T-helper 2 cell treated with Interferon-gamma antibody and Interleukin-4, amounts not matched to agents 100 ng/mL and 5 ng/mL, for 36 hours (primary cell): ENCODE measurements at regions not wholly inside any gene's neighbourhood (a gene's known extent, or its start where the extent isn't known, plus 50 kb on each side); places are given as distances from the start of the nearest gene placed in this dataset.

Source experiments
- intact Hi-C: fragments of 100-400 bp; cut with micrococcal nuclease; formaldehyde crosslinking; loops from one replicate; pipeline ENCODE4 v1.15.1; 2023

DNA sequence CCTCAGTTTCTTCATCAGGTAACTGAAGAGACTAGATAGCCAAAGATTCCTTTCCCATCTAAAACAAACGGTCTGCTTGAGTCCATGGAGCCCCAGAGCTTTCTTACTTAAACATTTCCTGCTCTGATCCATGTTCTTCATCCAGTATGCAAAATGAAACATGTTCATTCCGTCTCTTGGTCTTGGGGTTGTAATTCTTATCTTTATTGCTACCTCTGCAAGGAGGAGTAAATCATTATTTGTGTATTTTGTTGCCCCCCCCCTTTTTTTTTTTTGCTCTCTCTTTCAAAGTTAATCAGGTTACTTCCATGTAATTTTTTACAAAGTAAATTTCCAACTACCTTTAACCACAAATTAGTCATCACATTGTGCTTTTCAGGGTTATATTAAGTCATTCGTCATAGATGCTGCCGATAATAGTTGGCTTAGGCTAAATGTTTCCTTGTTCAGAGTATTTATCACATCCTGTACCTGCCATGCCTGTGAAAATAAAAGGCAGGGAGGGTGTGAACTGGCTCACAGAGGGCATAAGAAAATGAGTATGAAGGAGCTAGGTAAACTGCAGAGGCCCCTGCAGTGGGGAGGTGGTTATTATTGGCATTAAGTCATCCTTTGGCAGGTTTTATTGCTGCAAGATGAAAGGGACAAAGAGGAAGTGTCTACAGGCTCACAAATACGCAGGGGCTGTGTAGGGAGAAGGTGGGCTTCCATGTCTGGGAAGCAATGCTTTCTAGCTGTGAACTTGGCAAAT lies 76.7 kb upstream of the HS3ST1 start:
- intact Hi-C loops = loop anchor here (2.0 kb wide), 1 partner anchor 35 kb away; no protein-coding TSS in a partner anchor

DNA sequence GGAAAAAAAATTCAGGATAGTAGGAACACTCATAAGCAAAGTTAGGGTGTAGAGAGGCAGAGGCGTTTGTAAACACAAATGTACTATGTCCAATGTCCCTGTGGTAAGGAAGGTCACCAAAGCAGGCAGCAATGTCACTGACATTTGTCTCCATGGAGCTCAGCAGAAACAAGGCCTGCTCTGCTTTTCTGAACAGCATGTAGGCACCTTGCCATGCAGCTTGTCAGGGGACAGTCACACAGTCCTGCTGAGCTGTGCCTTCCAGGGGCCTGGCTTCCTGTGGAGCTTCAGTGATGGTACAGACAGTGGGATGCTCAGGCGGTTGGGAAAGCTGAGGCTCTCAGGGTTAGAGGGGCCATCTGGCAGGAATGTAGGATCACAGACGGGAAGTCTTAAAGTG lies 74.5 kb upstream of the HS3ST1 start:
- intact Hi-C loops = no loop called here

DNA sequence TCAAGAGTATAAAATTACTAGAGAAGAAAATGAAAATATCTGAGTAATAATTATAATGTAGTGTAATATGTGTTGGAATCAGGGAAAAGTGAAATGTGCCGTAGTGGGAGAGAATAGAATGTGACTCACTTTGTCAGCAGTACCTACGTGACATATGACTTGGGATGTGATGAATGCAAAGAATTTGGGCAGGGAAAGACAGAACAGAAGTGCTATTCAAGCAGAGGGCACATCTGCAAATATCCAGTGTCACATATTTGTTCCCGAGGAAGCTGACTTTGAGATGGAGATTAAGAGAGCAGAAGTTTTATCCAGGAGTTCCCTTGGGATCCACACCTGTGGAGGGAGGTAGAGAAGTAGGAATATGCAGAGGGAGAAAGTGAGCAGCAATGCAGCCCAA lies 69.3 kb upstream of the HS3ST1 start:
- intact Hi-C loops = no loop called here

DNA sequence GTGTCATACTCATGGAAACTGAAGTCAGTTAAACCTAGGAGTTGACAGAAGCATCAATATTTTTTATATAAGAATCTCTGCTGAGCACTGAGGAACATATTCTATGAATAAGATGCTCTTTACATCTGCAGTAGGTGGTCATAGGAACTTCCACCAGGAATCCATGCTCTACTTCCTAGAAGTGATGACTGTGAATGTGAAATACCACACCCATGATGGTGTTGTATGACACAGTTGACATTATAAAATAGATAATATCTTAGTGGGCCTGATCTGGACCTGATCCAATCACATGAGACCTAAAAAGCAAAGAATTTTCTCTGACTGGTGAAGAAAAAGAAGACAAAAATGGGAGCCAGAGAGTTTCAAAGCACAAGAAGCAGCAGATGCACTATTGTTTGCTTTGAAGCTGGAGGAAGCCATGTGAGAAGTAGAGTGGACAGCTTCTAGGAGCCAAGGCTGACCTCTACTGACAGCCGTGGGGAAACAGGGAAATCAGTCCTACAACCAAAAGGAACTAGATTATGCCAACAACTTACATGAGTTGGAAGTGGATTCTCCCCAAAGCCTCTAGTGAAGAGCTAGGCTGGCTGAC lies 68.6 kb upstream of the HS3ST1 start:
- intact Hi-C loops = no loop called here

DNA sequence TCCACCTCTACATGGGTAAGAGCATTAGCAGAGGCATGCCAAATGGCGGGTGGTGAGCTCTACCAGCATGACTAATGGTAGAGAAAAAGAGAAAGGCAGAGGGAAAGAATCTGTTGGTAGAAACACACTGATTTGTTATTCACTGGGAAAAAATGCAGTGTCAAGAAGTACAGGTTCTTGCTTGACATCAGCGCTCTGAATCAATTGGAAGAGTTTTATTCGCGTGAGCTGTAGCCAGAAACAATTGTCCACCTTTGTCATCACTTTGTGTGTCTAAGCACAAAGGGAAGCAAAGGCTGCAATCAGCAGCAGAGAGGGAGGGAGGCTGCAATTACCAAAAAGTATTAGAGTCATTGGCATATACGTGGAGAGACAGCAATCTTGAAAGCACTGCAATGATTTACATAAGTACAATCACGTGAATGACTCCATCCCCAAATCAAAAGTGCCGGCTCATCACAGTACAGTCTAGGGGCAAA lies 67.7 kb upstream of the HS3ST1 start:
- intact Hi-C loops = no loop called here

DNA sequence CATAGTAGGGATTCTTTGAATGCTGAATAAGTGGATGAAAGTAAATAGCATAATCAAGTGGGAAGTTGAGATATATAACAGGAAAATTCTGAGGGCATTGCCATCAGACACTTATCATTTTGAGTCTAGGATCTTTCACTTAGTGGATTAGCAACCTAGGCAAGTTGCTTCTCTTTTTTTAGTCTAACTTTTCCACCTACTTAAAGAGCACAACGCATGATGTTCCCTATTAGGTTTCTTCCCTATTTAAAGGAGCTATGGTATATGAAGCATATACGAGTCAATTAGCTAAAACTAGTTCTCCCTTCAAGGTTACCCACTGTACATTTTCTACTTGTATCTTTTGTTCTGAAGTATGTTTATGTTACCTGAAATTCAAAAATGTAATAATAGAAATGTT lies 67.1 kb upstream of the HS3ST1 start:
- intact Hi-C loops = no loop called here

DNA sequence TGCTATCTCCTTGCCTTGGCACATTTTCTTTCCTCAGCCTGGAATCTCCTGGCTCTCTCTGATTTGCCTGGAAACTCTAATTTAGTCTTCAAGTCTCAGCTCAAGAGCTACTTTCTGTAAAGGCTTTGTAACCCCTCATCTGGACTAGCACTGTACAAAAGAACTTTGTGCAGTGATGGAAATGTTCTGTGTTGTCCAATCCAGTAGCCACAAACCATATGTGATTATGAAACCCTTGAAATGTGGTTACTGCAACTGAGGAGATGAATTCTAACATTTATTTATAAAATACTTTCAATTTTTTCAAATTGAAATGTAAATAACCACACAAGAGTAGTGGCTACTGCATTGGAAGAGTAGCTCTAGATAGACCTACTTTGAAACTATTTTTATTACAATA lies 66.6 kb upstream of the HS3ST1 start:
- intact Hi-C loops = no loop called here

DNA sequence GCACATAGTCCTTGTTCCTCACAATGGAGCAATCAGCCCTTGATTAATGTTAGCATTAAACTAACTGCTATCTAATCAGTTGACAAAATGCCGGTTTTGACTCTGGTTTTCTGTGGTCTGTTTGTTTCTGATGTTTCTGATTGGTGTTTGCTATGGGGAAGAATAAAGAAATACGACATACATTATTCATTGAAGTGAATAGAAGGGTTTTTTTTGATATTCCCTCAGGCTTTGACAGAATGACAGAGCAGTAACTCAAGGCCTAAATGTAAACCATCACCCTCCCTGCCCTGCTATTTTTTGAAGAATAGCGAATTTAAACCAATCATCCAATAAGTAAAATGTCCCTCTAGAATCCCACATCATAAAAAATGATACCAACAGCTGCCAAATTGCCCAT lies 65.5 kb upstream of the HS3ST1 start:
- intact Hi-C loops = no loop called here

DNA sequence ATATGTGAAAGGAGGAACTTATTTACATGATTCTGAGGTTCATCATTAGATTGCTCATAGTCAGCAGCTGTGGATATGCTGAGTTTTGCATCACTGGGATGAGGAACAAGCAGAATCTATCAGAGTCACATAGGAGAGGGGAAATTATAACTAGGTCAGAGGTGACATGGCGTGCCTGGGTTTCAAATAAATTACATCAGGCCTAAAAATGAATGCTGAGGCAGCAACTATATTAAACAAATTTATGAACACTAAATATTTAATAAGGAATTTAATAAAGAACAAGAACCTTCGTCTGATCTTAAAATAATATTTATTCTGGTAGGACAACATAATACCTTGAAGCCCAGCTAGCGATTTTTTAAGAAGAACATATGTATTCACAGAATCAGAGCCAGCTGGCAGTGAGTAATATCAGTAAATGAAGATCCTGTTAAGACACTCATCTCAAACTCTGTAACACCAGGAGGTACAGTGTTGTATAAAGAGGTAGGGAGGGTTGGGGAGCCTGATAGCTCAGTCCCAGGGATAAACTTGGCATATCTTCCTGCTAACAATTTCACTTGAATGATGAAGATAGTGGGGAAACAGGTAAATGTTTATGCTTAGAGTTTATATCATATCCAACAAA lies 60.9 kb upstream of the HS3ST1 start:
- intact Hi-C loops = loop anchor here (2.0 kb wide), 1 partner anchor 19 kb away; no protein-coding TSS in a partner anchor

DNA sequence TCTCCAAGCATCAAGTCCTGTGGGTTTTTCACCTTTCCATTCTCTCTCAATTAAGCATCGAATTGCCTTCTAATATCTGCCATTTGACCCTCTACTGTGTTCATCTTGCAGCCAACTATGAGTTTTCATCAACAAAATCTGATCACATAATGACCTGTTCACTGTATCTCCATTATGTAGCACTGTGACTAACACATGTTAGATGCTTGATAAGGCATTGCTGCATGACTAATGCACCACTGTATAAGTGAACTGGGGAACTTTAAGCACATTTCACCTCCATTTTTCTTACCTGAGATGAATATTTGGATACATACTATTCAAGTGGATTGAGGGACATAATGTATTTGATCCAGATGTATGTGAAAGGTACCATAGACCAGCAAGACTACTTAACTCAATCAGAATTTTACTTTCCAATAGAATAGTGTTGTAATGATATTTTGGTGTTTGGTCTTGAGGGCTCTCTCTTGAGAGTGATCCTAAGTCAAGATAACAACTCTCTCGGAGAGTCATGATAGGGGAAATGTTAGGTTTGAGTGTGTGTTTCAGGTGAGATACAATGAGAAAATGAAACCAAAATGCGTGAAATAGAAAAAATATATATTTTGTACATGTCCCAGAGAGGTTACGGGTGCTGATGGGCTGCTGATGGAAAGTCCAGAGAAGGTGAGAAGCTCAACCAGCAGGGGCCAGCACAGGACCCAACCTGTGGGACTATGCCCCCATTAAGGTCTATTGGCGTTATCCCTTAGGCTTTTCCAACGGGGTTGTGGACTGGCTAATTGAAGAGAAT lies 60.2 kb upstream of the HS3ST1 start:
- intact Hi-C loops = loop anchor here (2.0 kb wide), 1 partner anchor 18 kb away; no protein-coding TSS in a partner anchor

DNA sequence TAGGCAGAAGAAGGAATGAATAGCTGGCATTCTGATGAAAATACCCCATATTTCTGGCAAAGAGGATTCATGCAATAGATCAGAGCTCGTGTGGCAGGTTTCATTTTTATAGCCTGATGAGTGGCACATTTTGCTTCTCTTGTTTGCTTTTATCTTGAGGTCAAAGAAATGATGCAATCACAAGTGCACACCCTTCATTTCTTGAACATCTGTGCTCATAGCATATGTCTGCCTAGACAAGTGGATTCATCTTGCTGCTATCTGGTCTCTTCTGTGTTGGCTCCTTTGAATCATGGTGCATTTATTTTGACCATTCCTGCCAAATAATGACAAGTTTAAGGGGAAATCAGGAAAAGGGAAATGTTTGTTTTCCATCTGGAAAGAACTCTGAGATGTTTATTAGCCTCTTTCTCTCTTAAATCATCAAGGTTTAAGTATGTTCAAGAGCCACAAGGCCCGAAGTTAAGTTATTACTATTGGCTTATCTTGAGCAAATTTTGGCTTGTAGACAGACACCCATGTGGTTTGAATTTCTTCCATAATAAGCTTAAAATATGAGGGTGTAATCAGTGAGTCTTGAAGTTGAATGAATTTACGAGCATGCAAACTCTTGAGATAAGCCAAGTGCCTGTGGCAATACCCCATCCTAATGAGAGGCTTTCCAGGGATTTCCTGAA lies 59.3 kb upstream of the HS3ST1 start:
- intact Hi-C loops = loop anchor here (2.0 kb wide), 1 partner anchor 17 kb away; no protein-coding TSS in a partner anchor

DNA sequence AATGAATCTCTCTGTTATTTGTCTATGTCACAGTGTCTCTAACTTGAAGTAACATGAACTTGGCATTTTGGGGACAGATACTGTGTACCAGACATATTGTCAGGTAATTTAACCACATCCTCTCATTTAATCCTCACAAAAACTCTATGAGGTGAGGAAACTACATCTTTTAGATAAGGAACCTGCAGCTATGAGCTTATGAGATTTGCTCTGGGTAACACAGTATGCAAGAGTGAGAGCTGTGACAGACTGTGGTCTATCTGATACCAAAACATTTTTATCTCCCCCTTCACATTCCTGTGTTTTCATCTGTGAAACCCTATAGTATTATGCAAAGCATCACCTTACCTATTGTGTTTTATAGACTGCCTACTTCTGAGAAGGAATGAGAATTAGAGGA lies 58.4 kb upstream of the HS3ST1 start:
- intact Hi-C loops = no loop called here

DNA sequence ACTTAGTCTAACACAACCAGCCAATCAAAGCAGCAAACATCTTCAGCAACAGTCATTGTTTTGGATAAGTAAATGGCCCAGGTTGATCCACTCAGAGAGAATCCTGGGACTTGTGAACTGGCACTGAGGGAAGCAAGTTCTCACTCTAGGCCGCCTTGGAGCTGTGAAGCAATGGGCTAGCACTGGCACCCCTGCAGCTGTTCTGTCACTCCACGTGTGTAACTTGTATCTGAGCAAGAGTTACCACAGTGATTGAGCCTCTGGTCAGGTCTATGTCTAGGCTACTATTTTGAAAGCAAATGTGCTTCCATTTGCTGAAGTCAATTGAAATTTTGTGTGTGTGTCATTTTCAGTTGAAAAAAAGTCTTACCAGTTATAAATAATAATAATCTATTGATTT lies 57.2 kb upstream of the HS3ST1 start:
- intact Hi-C loops = no loop called here

DNA sequence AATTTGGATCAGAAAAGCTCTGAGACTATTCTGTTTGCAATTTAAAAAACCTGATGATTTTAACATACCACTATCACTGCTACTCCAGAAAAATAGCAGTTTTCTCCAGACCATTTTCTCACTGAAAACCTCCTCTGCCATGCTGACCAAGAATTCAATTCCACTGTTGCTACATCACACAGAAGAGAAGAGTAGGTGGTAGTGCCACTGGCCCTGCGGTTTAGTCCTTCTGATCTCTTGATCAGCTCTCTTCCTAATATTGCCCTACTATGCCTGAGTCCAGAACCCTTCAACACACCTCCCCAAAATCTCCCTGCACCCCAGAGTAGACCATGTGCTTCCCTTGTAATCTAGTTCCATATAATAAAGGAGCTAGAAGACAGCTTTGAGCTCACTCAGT lies 55.8 kb upstream of the HS3ST1 start:
- intact Hi-C loops = no loop called here

DNA sequence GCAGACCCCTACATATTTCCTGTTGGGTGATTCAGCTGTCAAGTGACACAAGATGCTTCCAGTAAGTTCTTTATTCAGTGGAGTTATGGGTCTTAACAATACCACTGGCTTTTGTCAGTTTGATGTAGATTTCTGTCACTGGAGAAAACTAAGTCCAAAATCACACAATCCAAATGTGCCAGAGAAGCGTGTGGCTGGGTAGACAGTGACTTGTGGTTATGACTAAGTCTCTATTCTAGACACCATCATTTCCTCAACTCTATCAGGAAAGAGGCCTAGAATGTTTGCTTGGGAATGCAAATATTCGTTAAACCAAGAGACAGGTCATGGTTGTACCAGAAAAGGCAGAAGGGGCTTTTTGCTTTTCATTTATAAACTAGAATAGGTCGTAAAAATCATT lies 54.4 kb upstream of the HS3ST1 start:
- intact Hi-C loops = no loop called here

DNA sequence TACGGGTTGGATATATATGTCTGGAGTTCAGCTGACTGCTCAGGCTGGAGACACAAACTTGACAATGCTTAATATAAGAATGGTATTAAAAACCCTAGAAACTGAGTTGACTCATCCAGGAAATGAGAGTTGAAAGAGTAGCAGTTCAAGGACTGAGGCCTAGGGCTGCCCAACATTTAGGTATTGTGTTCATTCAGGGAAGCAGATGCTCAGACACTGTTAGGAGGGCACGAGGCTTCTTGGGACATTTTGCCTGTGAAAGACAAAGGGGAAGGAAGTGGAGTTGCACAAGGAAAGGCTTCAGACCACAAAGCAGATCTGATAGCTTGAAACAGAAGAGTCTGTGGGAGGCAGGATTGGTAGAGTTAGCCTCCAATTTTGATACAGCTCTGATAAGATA lies 52.0 kb upstream of the HS3ST1 start:
- intact Hi-C loops = loop anchor here (1.0 kb wide), 1 partner anchor 9 kb away; no protein-coding TSS in a partner anchor
